ENCODE measurements at regions not wholly inside any gene's neighbourhood (a gene's known extent, or its start where the extent isn't known, plus 50 kb on each side); places are given as distances from the start of the nearest gene placed in this dataset.

GRCh38 chr2:217184242-217184641, 324.4 kb upstream of the TNP1 start:
- FAIRE-seq (no peak), ATAC-seq (no peak), DNase-seq (ENCODE audit: low read depth, low spot score) (no peak)
- no peaks in the 10 kb centered on the region for H3K9me3 ChIP-seq (replicated peaks; ENCODE audit: control insufficient read depth, insufficient read depth, low read length)
- no peaks in the 10 kb centered on the region for H4K20me1 ChIP-seq (ENCODE audit: control insufficient read depth, insufficient read depth)
- CTCF ChIA-PET: no interaction called here
- H3K4me1 ChIP-seq (ENCODE audit: control insufficient read depth, insufficient read depth, low read length): no peaks in the 10 kb centered on the region
- in situ Hi-C loops (cut with MboI) (no loop called here), intact Hi-C loops (cut with micrococcal nuclease; ENCODE audit: unreplicated experiment) (no loop called here)
- no peak overlapping the region for H3K4me2 ChIP-seq (ENCODE audit: control insufficient read depth, insufficient read depth)
- H2AFZ ChIP-seq (ENCODE audit: control insufficient read depth, low read depth, low read length): no peak overlapping the region
- H3K79me2 ChIP-seq (ENCODE audit: control insufficient read depth, insufficient read depth, low read length): no peaks in the 10 kb centered on the region
- H3K9ac ChIP-seq (ENCODE audit: control insufficient read depth, insufficient read depth, low read length): no peak overlapping the region
- no peaks in the 10 kb centered on the region for H3K36me3 ChIP-seq (ENCODE audit: control insufficient read depth in 2 of 2, insufficient read depth in 2 of 2, low read length in 1 of 2)
- H3K4me3 ChIP-seq: no peak overlapping the region
- TF ChIP-seq ZBTB33 (IDR thresholded peaks at IDR 0.05) (no peak), POU2F2 (IDR thresholded peaks at IDR 0.05; ENCODE audit: borderline replicate concordance, low read depth, low read length) (no peak), FOS (IDR thresholded peaks at IDR 0.05; ENCODE audit: borderline replicate concordance, extremely low read depth, insufficient read length) (no peak), MXI1 (IDR thresholded peaks at IDR 0.05; ENCODE audit: low read depth, low read length) (no peak), RB1 (IDR thresholded peaks at IDR 0.05; ENCODE audit: borderline replicate concordance) (no peak), TCF7 (IDR thresholded peaks at IDR 0.05; ENCODE audit: borderline replicate concordance) (no peak), ATF2 (IDR thresholded peaks at IDR 0.05; ENCODE audit: low read length) (no peak), RCOR1 (conservative IDR thresholded peaks at IDR 0.05; ENCODE audit: low read depth, low read length) (no peak), HDAC2 (IDR thresholded peaks at IDR 0.05) (no peak), ATF7 (IDR thresholded peaks at IDR 0.05; ENCODE audit: low read depth) (no peak), ZNF622 (IDR thresholded peaks at IDR 0.05) (no peak)
- no TSS peak for BruUV-seq (replicated peaks)
- H3K27ac ChIP-seq (ENCODE audit: control insufficient read depth, insufficient read depth): no peak overlapping the region
- WGBS (ENCODE audit: insufficient coverage, insufficient replicate concordance, low lambda C conversion rate, missing lambda C conversion rate): 71% methylated on average over 2 of the region's 2 CpGs
- POLR2A ChIA-PET: interaction anchor here (0.7 kb wide), 1 partner anchor 563 kb away, joined by 4 read pairs; no protein-coding TSS in a partner anchor
- RAD21 ChIA-PET (ENCODE audit: unreplicated experiment): no interaction called here
- H3K27me3 ChIP-seq (replicated peaks in 1 of 2; ENCODE audit: control insufficient read depth in 2 of 2, insufficient read depth in 2 of 2, low read length in 1 of 2): no peaks in the 10 kb centered on the region
- SMC1A ChIA-PET (ENCODE audit: uncharacterized antibody, unreplicated experiment): interaction anchor here (1.0 kb wide), 1 partner anchor 18 kb away, joined by 3 read pairs; no protein-coding TSS in a partner anchor

Data from GM12878 (cell line).